Activated naive CD8-positive, alpha-beta T cell (primary cell): ENCODE measurements at regions not wholly inside any gene's neighbourhood (a gene's known extent, or its start where the extent isn't known, plus 50 kb on each side); places are given as distances from the start of the nearest gene placed in this dataset.
"Not testable (repeated sequence)": the region's sequence is repeated elsewhere in the genome, so short reads cannot be mapped to it uniquely, and the experiment has no call there.

Experiments used
- H3K27ac Mint-ChIP-seq: one replicate; pipeline ENCODE4 v1.8.0; 2021; ENCODE audit warnings: mixed read lengths
- H3K27me3 Mint-ChIP-seq: one replicate; pipeline ENCODE4 v1.8.0; 2021; ENCODE audit warnings: mixed read lengths
- H3K36me3 Mint-ChIP-seq: one replicate; pipeline ENCODE4 v1.8.0; 2021; ENCODE audit warnings: mixed read lengths
- H3K4me1 Mint-ChIP-seq: one replicate; pipeline ENCODE4 v1.8.0; 2021; ENCODE audit warnings: low read depth, mixed read lengths
- H3K4me3 Mint-ChIP-seq: one replicate; pipeline ENCODE4 v1.8.0; 2021; ENCODE audit warnings: mild to moderate bottlenecking, mixed read lengths
- H3K9me3 Mint-ChIP-seq: one replicate; pipeline ENCODE4 v1.8.0; 2021; ENCODE audit warnings: low read depth, mixed read lengths

DNA sequence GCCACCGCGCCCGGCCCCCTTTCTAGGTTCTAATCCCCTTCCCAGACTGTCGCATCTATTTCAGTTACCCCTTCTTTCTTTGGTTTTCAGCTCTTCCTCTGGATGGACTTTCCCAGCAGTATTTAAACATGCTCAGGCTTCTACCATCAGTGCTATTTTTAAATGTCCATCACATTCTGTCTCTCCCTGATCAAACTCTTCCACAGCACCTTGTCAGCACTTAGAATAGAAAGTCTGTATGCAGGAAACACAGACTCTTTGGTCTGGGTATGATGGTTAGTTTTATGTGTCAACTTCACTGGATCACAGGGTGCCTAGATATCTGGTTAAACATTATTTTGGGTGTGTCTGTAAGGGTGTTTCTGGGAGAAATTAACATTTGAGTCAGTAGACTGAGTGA, 297.8 kb upstream of the ECI2 start:
- no peak overlapping the region for H3K4me3 Mint-ChIP-seq
- H3K27ac Mint-ChIP-seq = no peak overlapping the region
- no peaks in the 10 kb centered on the region for H3K4me1 Mint-ChIP-seq
- peaks cover 2% of the 10 kb centered on the region for H3K36me3 Mint-ChIP-seq
- peaks cover 7% of the 10 kb centered on the region for H3K9me3 Mint-ChIP-seq
- peaks cover 10% of the 10 kb centered on the region for H3K27me3 Mint-ChIP-seq

DNA sequence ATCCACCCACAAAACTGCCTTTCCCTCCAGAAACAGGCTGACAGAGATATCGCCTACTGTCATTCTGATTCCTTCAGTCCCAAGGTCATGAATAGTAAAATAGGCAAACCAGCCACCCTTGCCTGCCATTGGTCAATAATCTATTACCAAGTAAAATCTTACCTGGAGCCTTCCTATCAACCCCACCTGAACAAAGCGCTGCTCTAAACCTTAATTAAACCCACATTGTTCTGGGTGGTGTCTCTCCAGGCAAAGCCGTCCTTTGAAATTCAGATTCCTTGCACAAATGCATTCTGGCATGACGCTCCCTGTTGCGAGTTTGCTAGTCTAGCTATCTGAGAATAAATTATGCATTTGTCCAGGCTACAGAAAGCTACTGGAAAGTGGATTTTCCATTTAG, 291.6 kb upstream of the ECI2 start:
- Mint-ChIP-seq H3K9me3 (peaks cover 12% of the 10 kb centered on the region), H3K4me3 (no peak overlapping the region), H3K27ac (no peak overlapping the region), H3K27me3 (peaks cover 2% of the 10 kb centered on the region), H3K4me1 (no peaks in the 10 kb centered on the region), H3K36me3 (peaks cover 4% of the 10 kb centered on the region)

DNA sequence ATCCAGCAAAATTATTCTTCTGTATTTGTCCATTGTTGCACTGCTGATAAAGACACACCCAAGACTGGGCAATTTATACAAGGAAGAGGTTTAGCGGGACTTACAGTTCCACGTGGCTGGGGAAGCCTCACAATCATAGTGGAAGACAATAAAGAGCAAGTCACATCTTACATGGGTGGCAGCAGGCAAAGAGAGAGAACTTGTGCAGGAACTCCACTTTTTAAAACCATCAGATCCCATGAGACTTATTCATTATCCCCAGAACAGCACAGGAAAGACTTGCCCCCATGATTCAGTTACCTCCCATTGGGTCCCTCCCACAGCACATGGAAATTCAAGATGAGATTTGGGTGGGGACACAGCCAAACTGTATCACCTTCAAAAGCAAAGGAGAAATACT, 286.5 kb upstream of the ECI2 start:
- peaks cover 2% of the 10 kb centered on the region for H3K36me3 Mint-ChIP-seq
- peaks cover 5% of the 10 kb centered on the region for H3K9me3 Mint-ChIP-seq
- H3K4me3 Mint-ChIP-seq = no peak overlapping the region
- no peak overlapping the region for H3K27ac Mint-ChIP-seq
- no peaks in the 10 kb centered on the region for H3K4me1 Mint-ChIP-seq
- H3K27me3 Mint-ChIP-seq = peaks cover 2% of the 10 kb centered on the region

- no peaks in the 10 kb centered on the region for H3K4me1 Mint-ChIP-seq
- no peak overlapping the region for H3K27ac Mint-ChIP-seq
- peaks cover 3% of the 10 kb centered on the region for H3K27me3 Mint-ChIP-seq
- H3K36me3 Mint-ChIP-seq = no peaks in the 10 kb centered on the region
- H3K4me3 Mint-ChIP-seq = no peak overlapping the region
- H3K9me3 Mint-ChIP-seq = peaks cover under 1% of the 10 kb centered on the region
Observed at GRCh38 chr6:4420160-4420865, 284.9 kb upstream of the ECI2 start.

- Mint-ChIP-seq H3K36me3 (no peaks in the 10 kb centered on the region), H3K27ac (no peak overlapping the region), H3K4me1 (no peaks in the 10 kb centered on the region), H3K4me3 (no peak overlapping the region), H3K9me3 (no peaks in the 10 kb centered on the region), H3K27me3 (peaks cover 4% of the 10 kb centered on the region)
Observed at GRCh38 chr6:4415549-4415948, 280.2 kb upstream of the ECI2 start.

GRCh38 chr6:4414078-4414477, 278.7 kb upstream of the ECI2 start:
- H3K27me3 Mint-ChIP-seq, H3K9me3 Mint-ChIP-seq, H3K27ac Mint-ChIP-seq, H3K4me1 Mint-ChIP-seq, H3K36me3 Mint-ChIP-seq, H3K4me3 Mint-ChIP-seq: not testable (repeated sequence)

GRCh38 chr6:4413073-4413472, 277.7 kb upstream of the ECI2 start:
- peaks cover 9% of the 10 kb centered on the region for H3K27me3 Mint-ChIP-seq
- no peaks in the 10 kb centered on the region for H3K4me1 Mint-ChIP-seq
- no peaks in the 10 kb centered on the region for H3K36me3 Mint-ChIP-seq
- H3K9me3 Mint-ChIP-seq = peaks cover 6% of the 10 kb centered on the region
- no peak overlapping the region for H3K4me3 Mint-ChIP-seq
- H3K27ac Mint-ChIP-seq = no peak overlapping the region

DNA sequence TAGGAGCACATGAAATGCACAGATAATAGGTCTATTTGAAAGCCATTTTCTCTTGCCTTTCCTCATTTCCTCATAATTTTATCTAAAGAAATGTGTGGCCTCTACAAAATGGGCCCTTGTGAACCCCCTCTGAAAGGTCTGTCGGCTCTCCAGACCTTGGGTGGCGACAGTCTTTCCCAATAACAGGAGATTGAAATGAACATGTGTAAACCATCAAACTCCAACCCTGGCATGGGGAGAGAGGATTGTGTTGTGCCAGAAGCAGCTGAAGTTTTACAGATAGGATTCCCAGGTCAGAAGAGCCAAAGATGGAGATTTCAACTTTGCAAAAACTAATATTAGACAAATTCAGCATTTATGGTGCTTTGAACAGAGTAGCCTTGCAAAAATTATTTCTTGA, 277.1 kb upstream of the ECI2 start:
- H3K4me3 Mint-ChIP-seq = no peak overlapping the region
- no peak overlapping the region for H3K27ac Mint-ChIP-seq
- H3K9me3 Mint-ChIP-seq = peaks cover 7% of the 10 kb centered on the region
- H3K36me3 Mint-ChIP-seq = no peaks in the 10 kb centered on the region
- H3K27me3 Mint-ChIP-seq = peaks cover 11% of the 10 kb centered on the region
- no peaks in the 10 kb centered on the region for H3K4me1 Mint-ChIP-seq

DNA sequence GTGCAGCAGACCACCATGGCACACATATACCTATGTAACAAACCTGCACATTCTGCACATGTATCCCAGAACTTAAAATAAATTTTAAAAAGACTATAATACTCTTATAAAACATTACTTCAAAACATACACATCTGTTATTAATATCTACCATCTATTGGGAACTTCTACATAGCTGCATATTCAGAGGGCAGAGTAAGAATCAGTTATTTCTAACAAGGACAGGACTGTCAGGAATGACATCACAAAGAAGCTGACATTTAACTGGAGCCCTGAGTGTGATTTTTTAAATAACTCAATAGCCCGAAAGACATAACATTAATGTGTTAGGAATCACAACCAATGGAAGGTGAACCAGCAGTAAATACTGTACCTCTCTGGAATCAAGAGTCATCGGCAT, 276.7 kb upstream of the ECI2 start:
- no peak overlapping the region for H3K27ac Mint-ChIP-seq
- no peaks in the 10 kb centered on the region for H3K36me3 Mint-ChIP-seq
- H3K4me3 Mint-ChIP-seq = no peak overlapping the region
- H3K4me1 Mint-ChIP-seq = no peaks in the 10 kb centered on the region
- peaks cover 7% of the 10 kb centered on the region for H3K9me3 Mint-ChIP-seq
- peaks cover 11% of the 10 kb centered on the region for H3K27me3 Mint-ChIP-seq

DNA sequence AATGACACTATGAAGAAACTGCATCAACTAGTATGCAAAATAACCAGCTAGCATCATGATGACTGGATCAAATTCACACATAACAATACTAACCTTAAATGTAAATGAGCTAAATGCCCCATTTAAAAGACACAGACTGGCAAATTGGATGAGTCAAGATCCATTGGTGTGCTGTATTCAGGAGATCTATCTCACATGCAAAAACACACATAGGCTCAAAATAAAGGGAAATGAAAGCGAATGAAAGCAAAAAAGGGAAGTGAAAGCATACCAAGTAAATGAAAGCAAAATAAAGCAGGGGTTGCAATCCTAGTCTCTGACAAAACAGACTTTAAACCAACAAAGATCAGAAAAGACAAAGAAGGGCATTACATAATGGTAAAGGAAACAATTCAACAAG, 272.3 kb upstream of the ECI2 start:
- H3K4me3 Mint-ChIP-seq, H3K36me3 Mint-ChIP-seq, H3K27ac Mint-ChIP-seq, H3K4me1 Mint-ChIP-seq, H3K9me3 Mint-ChIP-seq: not testable (repeated sequence)
- peaks cover 14% of the 10 kb centered on the region for H3K27me3 Mint-ChIP-seq

DNA sequence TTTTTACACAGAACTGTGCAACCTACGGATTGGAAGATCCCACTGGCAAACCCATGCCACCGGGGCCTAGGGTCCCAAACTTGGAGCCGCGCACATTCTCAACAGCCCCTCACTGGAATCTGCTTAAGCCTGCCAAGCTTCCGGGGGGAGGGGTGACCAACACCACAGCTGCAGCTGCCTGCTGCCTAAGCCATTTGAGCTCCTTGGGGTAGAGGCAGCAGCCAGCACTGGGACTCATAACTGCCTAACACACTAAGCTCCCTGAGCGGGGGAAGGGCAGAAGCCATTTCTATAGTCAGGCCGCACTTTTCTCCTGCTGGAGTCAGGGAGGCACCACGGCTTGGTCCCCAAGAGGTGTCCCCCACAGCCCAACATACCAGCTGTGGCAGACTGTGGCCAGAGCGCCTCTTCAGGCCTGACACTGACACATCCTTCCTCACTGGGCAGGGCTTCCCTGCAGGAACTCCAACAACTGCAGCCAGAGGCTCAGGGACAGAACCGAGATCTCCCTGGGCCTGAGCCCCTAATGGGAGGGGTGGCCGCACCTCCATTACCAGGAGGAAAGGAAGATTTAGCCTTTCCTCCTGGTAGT, 270.3 kb upstream of the ECI2 start:
- H3K27me3 Mint-ChIP-seq = peaks cover 20% of the 10 kb centered on the region
- no peaks in the 10 kb centered on the region for H3K36me3 Mint-ChIP-seq
- H3K4me1 Mint-ChIP-seq = no peaks in the 10 kb centered on the region
- no peak overlapping the region for H3K4me3 Mint-ChIP-seq
- H3K27ac Mint-ChIP-seq = no peak overlapping the region
- peaks cover 7% of the 10 kb centered on the region for H3K9me3 Mint-ChIP-seq

GRCh38 chr6:4404415-4404814, 269.0 kb upstream of the ECI2 start:
- Mint-ChIP-seq H3K27ac (no peak overlapping the region), H3K27me3 (peaks cover 20% of the 10 kb centered on the region), H3K4me3 (no peak overlapping the region), H3K9me3 (peaks cover 7% of the 10 kb centered on the region), H3K36me3 (no peaks in the 10 kb centered on the region), H3K4me1 (no peaks in the 10 kb centered on the region)

- no peak overlapping the region for H3K27ac Mint-ChIP-seq
- no peaks in the 10 kb centered on the region for H3K36me3 Mint-ChIP-seq
- no peak overlapping the region for H3K4me3 Mint-ChIP-seq
- H3K9me3 Mint-ChIP-seq = peaks cover 7% of the 10 kb centered on the region
- no peaks in the 10 kb centered on the region for H3K4me1 Mint-ChIP-seq
- H3K27me3 Mint-ChIP-seq = peaks cover 18% of the 10 kb centered on the region
Observed at GRCh38 chr6:4403828-4404227, 268.5 kb upstream of the ECI2 start.

GRCh38 chr6:4403023-4403752, 267.8 kb upstream of the ECI2 start:
- H3K4me3 Mint-ChIP-seq = no peak overlapping the region
- H3K27me3 Mint-ChIP-seq = peaks cover 15% of the 10 kb centered on the region
- peaks cover 2% of the 10 kb centered on the region for H3K9me3 Mint-ChIP-seq
- no peaks in the 10 kb centered on the region for H3K4me1 Mint-ChIP-seq
- H3K27ac Mint-ChIP-seq = no peak overlapping the region
- H3K36me3 Mint-ChIP-seq = no peaks in the 10 kb centered on the region

- no peak overlapping the region for H3K27ac Mint-ChIP-seq
- peaks cover 12% of the 10 kb centered on the region for H3K27me3 Mint-ChIP-seq
- H3K9me3 Mint-ChIP-seq = no peaks in the 10 kb centered on the region
- H3K4me3 Mint-ChIP-seq = no peak overlapping the region
- H3K4me1 Mint-ChIP-seq = no peaks in the 10 kb centered on the region
- H3K36me3 Mint-ChIP-seq = no peaks in the 10 kb centered on the region
Observed at GRCh38 chr6:4402477-4402976, 267.2 kb upstream of the ECI2 start.
